ENCODE measurements at regions not wholly inside any gene's neighbourhood (a gene's known extent, or its start where the extent isn't known, plus 50 kb on each side); places are given as distances from the start of the nearest gene placed in this dataset.
"Not testable (repeated sequence)": the region's sequence is repeated elsewhere in the genome, so short reads cannot be mapped to it uniquely, and the experiment has no call there.

- no peak for DNase-seq (ENCODE audit: low spot score)
Observed at GRCh38 chr2:8378016-8378810, 303.6 kb upstream of the ID2 start.

- DNase-seq (ENCODE audit: low spot score) = no peak
Observed at GRCh38 chr2:8379128-8379527, 302.7 kb upstream of the ID2 start.

- no peak for DNase-seq (ENCODE audit: low spot score)
Observed at GRCh38 chr2:8379549-8379948, 302.3 kb upstream of the ID2 start.

- peak; percentile 33 for DNase-seq (ENCODE audit: low spot score)
Observed at GRCh38 chr2:8380026-8380425, 301.8 kb upstream of the ID2 start.

- no peak for DNase-seq (ENCODE audit: low spot score)
Observed at GRCh38 chr2:8380566-8380965, 301.3 kb upstream of the ID2 start.

- DNase-seq (ENCODE audit: low spot score) = peak; percentile 26
Observed at GRCh38 chr2:8382485-8382884, 299.4 kb upstream of the ID2 start.

GRCh38 chr2:8386748-8387147 lies 295.1 kb upstream of the ID2 start:
- not testable (repeated sequence) for DNase-seq (ENCODE audit: low spot score)

GRCh38 chr2:8388781-8389180 lies 293.1 kb upstream of the ID2 start:
- no peak for DNase-seq (ENCODE audit: low spot score)

GRCh38 chr2:8389431-8390108 lies 292.3 kb upstream of the ID2 start:
- no peak for DNase-seq (ENCODE audit: low spot score)

- DNase-seq (ENCODE audit: low spot score) = no peak
Observed at GRCh38 chr2:8391126-8391525, 290.7 kb upstream of the ID2 start.

GRCh38 chr2:8391584-8391983 lies 290.3 kb upstream of the ID2 start:
- no peak for DNase-seq (ENCODE audit: low spot score)

- DNase-seq (ENCODE audit: low spot score) = no peak
Observed at GRCh38 chr2:8392098-8392866, 289.6 kb upstream of the ID2 start.

GRCh38 chr2:8393506-8393905 lies 288.4 kb upstream of the ID2 start:
- DNase-seq (ENCODE audit: low spot score) = no peak

- DNase-seq (ENCODE audit: low spot score) = no peak
Observed at GRCh38 chr2:8394131-8394530, 287.7 kb upstream of the ID2 start.

GRCh38 chr2:8394569-8395359 lies 287.1 kb upstream of the ID2 start:
- DNase-seq (ENCODE audit: low spot score) = no peak

GRCh38 chr2:8395718-8396117 lies 286.1 kb upstream of the ID2 start:
- DNase-seq (ENCODE audit: low spot score) = no peak

- no peak for DNase-seq (ENCODE audit: low spot score)
Observed at GRCh38 chr2:8398040-8398668, 283.7 kb upstream of the ID2 start.

GRCh38 chr2:8399731-8400130 lies 282.1 kb upstream of the ID2 start:
- DNase-seq (ENCODE audit: low spot score) = no peak

GRCh38 chr2:8400196-8400595 lies 281.7 kb upstream of the ID2 start:
- no peak for DNase-seq (ENCODE audit: low spot score)

GRCh38 chr2:8402222-8402621 lies 279.6 kb upstream of the ID2 start:
- DNase-seq (ENCODE audit: low spot score) = no peak

- no peak for DNase-seq (ENCODE audit: low spot score)
Observed at GRCh38 chr2:8403876-8404275, 278.0 kb upstream of the ID2 start.

GRCh38 chr2:8405334-8405733 lies 276.5 kb upstream of the ID2 start:
- DNase-seq (ENCODE audit: low spot score) = no peak
